Smooth muscle cell (in vitro differentiated cells): ENCODE measurements at regions not wholly inside any gene's neighbourhood (a gene's known extent, or its start where the extent isn't known, plus 50 kb on each side); places are given as distances from the start of the nearest gene placed in this dataset.

Source experiments
- DNase-seq: peaks from one replicate; lab custom pipeline; 2025; ENCODE audit not compliant: unreplicated experiment; lab: John Stamatoyannopoulos, UW
- H2AFZ ChIP-seq: fragments of 200-600 bp; sonication (generic); 2 replicates; pipeline ENCODE4 v1.6.0; 2016; ENCODE audit warnings: antibody characterized with exemption, low read depth, mild to moderate bottlenecking
- H3F3A ChIP-seq: fragments of 200-600 bp; sonication (generic); 2 replicates; pipeline ENCODE4 v1.6.0; 2017; ENCODE audit warnings: antibody characterized with exemption, low read depth
- H3K27ac ChIP-seq: fragments of 200-600 bp; sonication (generic); 2 replicates; pipeline ENCODE4 v1.5.1; 2016; ENCODE audit warnings: low read depth, mild to moderate bottlenecking
- H3K27me3 ChIP-seq: fragments of 200-600 bp; sonication (generic); 2 replicates; pipeline ENCODE4 v1.6.1; 2016; ENCODE audit warnings: low read depth, mild to moderate bottlenecking
- H3K36me3 ChIP-seq: fragments of 200-600 bp; sonication (generic); 2 replicates; pipeline ENCODE4 v1.5.1; 2016; ENCODE audit warnings: low read depth
- H3K4me1 ChIP-seq: fragments of 200-600 bp; sonication (generic); 2 replicates; pipeline ENCODE4 v1.5.1; 2016; ENCODE audit warnings: low read depth
- H3K4me2 ChIP-seq: fragments of 200-600 bp; sonication (generic); 2 replicates; pipeline ENCODE4 v1.6.0; 2016; ENCODE audit warnings: mild to moderate bottlenecking
- H3K4me3 ChIP-seq: fragments of 200-600 bp; sonication (generic); 2 replicates; pipeline ENCODE4 v1.5.1; 2016; ENCODE audit warnings: mild to moderate bottlenecking
- H3K79me2 ChIP-seq: fragments of 200-600 bp; sonication (generic); 2 replicates; pipeline ENCODE4 v1.6.0; 2016; ENCODE audit warnings: low read depth, mild to moderate bottlenecking
- H3K9ac ChIP-seq: fragments of 200-600 bp; sonication (generic); 2 replicates; pipeline ENCODE4 v1.6.0; 2016; ENCODE audit warnings: low read depth
- H3K9me3 ChIP-seq: fragments of 200-600 bp; sonication (generic); replicated peaks from 2 replicates; pipeline ENCODE4 v1.5.1; 2016; ENCODE audit warnings: low read depth
- H4K20me1 ChIP-seq: fragments of 200-600 bp; sonication (generic); 2 replicates; pipeline ENCODE4 v1.6.0; 2016; ENCODE audit warnings: low read depth
- CTCF ChIP-seq: fragments of 200-600 bp; sonication (generic); IDR thresholded peaks from 2 replicates; pipeline ENCODE4 v1.5.1; 2017; ENCODE audit warnings: borderline replicate concordance, mild to moderate bottlenecking, antibody characterized with exemption; ENCODE audit not compliant: insufficient read depth, poor library complexity, severe bottlenecking
- WGBS: methylation state at CpG from one replicate; pipeline ENCODE4 v1.1.7; 2016; ENCODE audit warnings: low lambda C conversion rate; 5-methylcytosine and 5-hydroxymethylcytosine counted together

GRCh38 chr4:122243785-122244184, 91.7 kb downstream of the BLTP1 start:
- Histone ChIP-seq H3K27ac (no peak overlapping the region), H3K9ac (no peak overlapping the region), H3F3A (no peaks in the 10 kb centered on the region), H3K79me2 (no peaks in the 10 kb centered on the region), H4K20me1 (no peaks in the 10 kb centered on the region), H3K36me3 (peaks cover 21% of the 10 kb centered on the region), H3K9me3 (no peaks in the 10 kb centered on the region), H2AFZ (no peak overlapping the region), H3K4me3 (no peak overlapping the region), H3K4me2 (no peak overlapping the region), H3K27me3 (no peaks in the 10 kb centered on the region), H3K4me1 (no peaks in the 10 kb centered on the region)
- TF ChIP-seq CTCF, result no peak
- WGBS, result 98% methylated on average over 4 of the region's 4 CpGs
- no peak for DNase-seq

- TF ChIP-seq CTCF, result no peak
- no peak overlapping the region for H2AFZ ChIP-seq
- no peaks in the 10 kb centered on the region for H3K4me1 ChIP-seq
- H4K20me1 ChIP-seq, result no peaks in the 10 kb centered on the region
- H3K27me3 ChIP-seq, result no peaks in the 10 kb centered on the region
- no peaks in the 10 kb centered on the region for H3K79me2 ChIP-seq
- no peaks in the 10 kb centered on the region for H3F3A ChIP-seq
- no peak overlapping the region for H3K4me3 ChIP-seq
- 96% methylated on average over 3 of the region's 3 CpGs for WGBS
- no peak overlapping the region for H3K4me2 ChIP-seq
- no peak for DNase-seq
- no peaks in the 10 kb centered on the region for H3K9me3 ChIP-seq
- H3K9ac ChIP-seq, result no peak overlapping the region
- no peak overlapping the region for H3K27ac ChIP-seq
- peaks cover 18% of the 10 kb centered on the region for H3K36me3 ChIP-seq
Observed at GRCh38 chr4:122244764-122245163, 92.6 kb downstream of the BLTP1 start.

GRCh38 chr4:122246551-122246950, 94.4 kb downstream of the BLTP1 start:
- no peaks in the 10 kb centered on the region for H3K79me2 ChIP-seq
- DNase-seq, result no peak
- H3K4me1 ChIP-seq, result no peaks in the 10 kb centered on the region
- no peak overlapping the region for H3K4me3 ChIP-seq
- TF ChIP-seq CTCF, result no peak
- H3F3A ChIP-seq, result no peaks in the 10 kb centered on the region
- no peaks in the 10 kb centered on the region for H4K20me1 ChIP-seq
- no peak overlapping the region for H3K9ac ChIP-seq
- WGBS, result 90% methylated on average over 2 of the region's 2 CpGs
- H3K27me3 ChIP-seq, result no peaks in the 10 kb centered on the region
- H3K36me3 ChIP-seq, result peaks cover 25% of the 10 kb centered on the region
- no peak overlapping the region for H2AFZ ChIP-seq
- no peaks in the 10 kb centered on the region for H3K9me3 ChIP-seq
- H3K27ac ChIP-seq, result no peak overlapping the region
- no peak overlapping the region for H3K4me2 ChIP-seq

- H3K27ac ChIP-seq, result no peak overlapping the region
- no peak overlapping the region for H3K4me2 ChIP-seq
- no peak for DNase-seq
- no peaks in the 10 kb centered on the region for H4K20me1 ChIP-seq
- no peaks in the 10 kb centered on the region for H3K4me1 ChIP-seq
- no peak overlapping the region for H2AFZ ChIP-seq
- H3K79me2 ChIP-seq, result no peaks in the 10 kb centered on the region
- no peaks in the 10 kb centered on the region for H3K9me3 ChIP-seq
- no peaks in the 10 kb centered on the region for H3F3A ChIP-seq
- peaks cover 26% of the 10 kb centered on the region for H3K36me3 ChIP-seq
- TF ChIP-seq CTCF, result no peak
- no peak overlapping the region for H3K9ac ChIP-seq
- no peaks in the 10 kb centered on the region for H3K27me3 ChIP-seq
- 100% methylated on average over 1 of the region's 1 CpG for WGBS
- H3K4me3 ChIP-seq, result no peak overlapping the region
Observed at GRCh38 chr4:122249357-122249756, 97.2 kb downstream of the BLTP1 start.
